ENCODE measurements at regions not wholly inside any gene's neighbourhood (a gene's known extent, or its start where the extent isn't known, plus 50 kb on each side); places are given as distances from the start of the nearest gene placed in this dataset.

DNA sequence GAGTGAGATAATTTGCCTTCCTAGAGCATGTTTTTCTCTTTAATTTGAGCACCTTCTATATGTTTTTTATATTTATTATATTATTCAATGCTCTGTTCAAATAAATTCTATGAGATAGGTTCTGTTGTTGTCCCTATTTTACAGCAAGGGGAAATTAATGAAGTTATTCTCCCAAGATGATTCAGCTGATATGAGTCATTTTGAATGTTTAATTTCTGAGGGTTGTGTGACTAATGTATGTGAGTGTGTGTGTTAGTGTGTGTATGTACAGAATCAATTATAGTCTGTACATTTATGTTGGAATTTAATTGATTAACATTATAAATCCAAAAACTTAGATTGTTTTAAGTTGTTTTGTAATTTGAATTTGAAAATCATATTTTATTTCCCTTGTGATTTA is 1536.7 kb upstream of the B3GALT2 start:
- no peak for TF ChIP-seq POLR2A (IDR thresholded peaks at IDR 0.05; ENCODE audit: low read depth, low read length)
- no peak for TF ChIP-seq POLR2AphosphoS5 (IDR thresholded peaks at IDR 0.05; ENCODE audit: low read depth, low read length)
- no peak for TF ChIP-seq POU2F2 (IDR thresholded peaks at IDR 0.05; ENCODE audit: low read depth, low read length)
- TF ChIP-seq TAF1 (IDR thresholded peaks at IDR 0.05; ENCODE audit: low read depth, low read length), result no peak
- TF ChIP-seq SPI1 (IDR thresholded peaks at IDR 0.05; ENCODE audit: low read depth, low read length), result no peak
